Peyer's patch (tissue), 4 donors: ENCODE measurements at regions not wholly inside any gene's neighbourhood (a gene's known extent, or its start where the extent isn't known, plus 50 kb on each side); places are given as distances from the start of the nearest gene placed in this dataset.
"Not testable (repeated sequence)": the region's sequence is repeated elsewhere in the genome, so short reads cannot be mapped to it uniquely, and the experiment has no call there.

Source experiments
- DNase-seq, 3 donors: peaks; one replicate each; pipeline ENCODE4 v3.0.0-alpha.2; 2017 to 2019
- H3K27ac ChIP-seq, 4 donors: fragments of 200-600 bp; sonication (generic); one replicate each; pipeline ENCODE4 v1.5.1; 2016 to 2019
- H3K27me3 ChIP-seq, 2 donors: fragments of 200-600 bp; sonication (generic); one replicate each; pipeline ENCODE4 v1.5.1; 2019
- H3K36me3 ChIP-seq, 3 donors: fragments of 200-600 bp; sonication (generic); one replicate each; pipeline ENCODE4 v1.5.1; 2016 to 2019
- H3K4me1 ChIP-seq, 4 donors: fragments of 200-600 bp; sonication (generic); one replicate each; pipeline ENCODE4 v1.5.1; 2016 to 2019
- H3K4me3 ChIP-seq, 4 donors: fragments of 200-600 bp; sonication (generic); 1 replicate in 3 of 4; 2 replicates in 1 of 4; pipeline ENCODE4 v1.5.1; 2016 to 2019; ENCODE audit warnings: mild to moderate bottlenecking in 1 of 4
- H3K9me3 ChIP-seq, 4 donors: fragments of 200-600 bp; sonication (generic); one replicate each; pipeline ENCODE4 v1.5.1; 2016 to 2019; ENCODE audit warnings: mild to moderate bottlenecking in 1 of 4
- POLR2A ChIP-seq, 2 donors: fragments of 450-650 bp; IDR thresholded peaks; one replicate each; pipeline ENCODE4 v1.5.1; 2017; ENCODE audit warnings: antibody characterized with exemption in 2 of 2, mild to moderate bottlenecking in 2 of 2, moderate library complexity in 2 of 2
- TF ChIP-seq, protein P1 (sequence below), 6 experiments: fragments of 450-650 bp in 4 of 6; fragments of 200-600 bp in 2 of 6; sonication (generic) in 1 of 6; IDR thresholded peaks; one replicate each; pipeline ENCODE4 v1.5.1; 2017 to 2019; ENCODE audit warnings: antibody characterized with exemption in 6 of 6, mild to moderate bottlenecking in 3 of 6, moderate library complexity in 1 of 6

DNA sequence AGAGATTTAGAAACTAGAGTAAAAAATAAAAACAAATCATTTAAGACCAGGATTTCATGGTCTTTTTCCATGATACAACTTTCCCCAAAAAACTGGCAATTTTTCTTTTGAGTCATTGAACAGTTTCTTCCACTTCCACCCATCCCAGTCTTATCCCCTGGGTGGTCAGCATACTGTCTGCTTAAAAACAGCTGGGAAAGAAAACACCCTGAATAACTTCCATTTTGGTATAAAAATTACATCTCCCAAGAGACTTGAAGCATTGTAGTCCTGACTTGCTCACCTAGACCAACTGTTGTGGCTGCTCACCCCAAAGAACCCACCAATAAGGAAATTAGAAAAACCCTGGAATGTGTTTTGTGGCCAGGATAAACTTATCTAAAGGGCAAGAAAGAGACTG is 731.3 kb downstream of the NR2F1-AS1 start:
- TF ChIP-seq, protein P1, sequence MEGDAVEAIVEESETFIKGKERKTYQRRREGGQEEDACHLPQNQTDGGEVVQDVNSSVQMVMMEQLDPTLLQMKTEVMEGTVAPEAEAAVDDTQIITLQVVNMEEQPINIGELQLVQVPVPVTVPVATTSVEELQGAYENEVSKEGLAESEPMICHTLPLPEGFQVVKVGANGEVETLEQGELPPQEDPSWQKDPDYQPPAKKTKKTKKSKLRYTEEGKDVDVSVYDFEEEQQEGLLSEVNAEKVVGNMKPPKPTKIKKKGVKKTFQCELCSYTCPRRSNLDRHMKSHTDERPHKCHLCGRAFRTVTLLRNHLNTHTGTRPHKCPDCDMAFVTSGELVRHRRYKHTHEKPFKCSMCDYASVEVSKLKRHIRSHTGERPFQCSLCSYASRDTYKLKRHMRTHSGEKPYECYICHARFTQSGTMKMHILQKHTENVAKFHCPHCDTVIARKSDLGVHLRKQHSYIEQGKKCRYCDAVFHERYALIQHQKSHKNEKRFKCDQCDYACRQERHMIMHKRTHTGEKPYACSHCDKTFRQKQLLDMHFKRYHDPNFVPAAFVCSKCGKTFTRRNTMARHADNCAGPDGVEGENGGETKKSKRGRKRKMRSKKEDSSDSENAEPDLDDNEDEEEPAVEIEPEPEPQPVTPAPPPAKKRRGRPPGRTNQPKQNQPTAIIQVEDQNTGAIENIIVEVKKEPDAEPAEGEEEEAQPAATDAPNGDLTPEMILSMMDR (IDR thresholded peaks at IDR 0.05): no peak
- Histone ChIP-seq H3K4me3 (no peak overlapping the region), H3K36me3 (no peaks in the 10 kb centered on the region), H3K27me3 (no peaks in the 10 kb centered on the region), H3K27ac (no peak overlapping the region), H3K9me3 (no peaks in the 10 kb centered on the region), H3K4me1 (no peaks in the 10 kb centered on the region)
- no peak for DNase-seq

DNA sequence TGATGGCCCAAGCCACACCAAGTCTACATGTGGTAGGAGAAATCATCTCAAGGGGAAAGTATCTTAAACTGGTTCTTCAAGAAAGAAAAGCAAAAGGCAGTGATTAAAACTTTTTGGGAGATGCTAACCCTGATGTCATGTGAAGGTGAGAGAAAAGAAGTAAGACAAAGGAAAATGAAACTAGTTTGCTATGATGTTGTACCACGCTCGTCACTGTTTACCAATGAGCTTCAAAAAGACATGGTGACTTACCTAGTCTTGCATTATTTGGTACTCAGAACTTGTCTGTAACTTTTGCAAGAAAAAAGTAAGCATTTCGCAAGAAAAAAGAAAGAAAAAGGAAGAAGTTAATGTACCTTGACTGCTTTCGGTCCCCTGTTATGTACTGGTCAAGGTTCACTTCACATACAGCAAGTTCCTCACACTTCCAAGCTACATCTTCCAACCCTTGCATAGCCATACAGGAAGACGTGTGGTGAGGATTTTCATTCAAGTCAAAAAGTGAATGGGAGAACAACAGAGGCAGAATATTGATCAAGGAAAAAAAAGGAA is 739.3 kb downstream of the NR2F1-AS1 start:
- no peaks in the 10 kb centered on the region for H3K4me1 ChIP-seq
- no peak for DNase-seq
- H3K36me3 ChIP-seq: no peaks in the 10 kb centered on the region
- TF ChIP-seq, protein P1 (IDR thresholded peaks at IDR 0.05): no peak
- no peak for TF ChIP-seq POLR2A (IDR thresholded peaks at IDR 0.05)
- H3K4me3 ChIP-seq: no peak overlapping the region
- H3K27me3 ChIP-seq: no peaks in the 10 kb centered on the region
- H3K27ac ChIP-seq: no peak overlapping the region
- no peaks in the 10 kb centered on the region for H3K9me3 ChIP-seq

DNA sequence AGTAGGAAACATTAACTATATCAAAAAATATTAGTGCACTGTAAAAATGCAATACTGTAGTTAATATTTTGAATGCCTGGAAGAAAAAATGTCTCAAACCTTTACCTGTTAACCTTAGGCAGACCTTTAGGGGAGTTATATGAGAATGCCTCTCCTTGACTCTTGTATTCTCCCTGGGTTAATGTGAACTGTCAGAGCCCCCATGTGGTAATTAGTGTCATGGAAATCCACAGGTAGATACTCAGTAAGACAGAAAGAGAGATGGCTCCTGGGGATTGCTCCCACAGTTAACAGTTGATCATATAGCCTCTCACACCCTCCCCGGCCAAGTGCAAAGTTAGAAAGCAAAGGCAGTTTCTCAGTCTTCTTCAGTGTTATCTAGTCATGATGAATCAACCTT is 742.8 kb downstream of the NR2F1-AS1 start:
- no peaks in the 10 kb centered on the region for H3K9me3 ChIP-seq
- H3K4me1 ChIP-seq: no peaks in the 10 kb centered on the region
- DNase-seq: no peak
- no peaks in the 10 kb centered on the region for H3K36me3 ChIP-seq
- TF ChIP-seq, protein P1 (IDR thresholded peaks at IDR 0.05): no peak
- TF ChIP-seq POLR2A (IDR thresholded peaks at IDR 0.05): no peak
- H3K27ac ChIP-seq: no peak overlapping the region
- no peak overlapping the region for H3K4me3 ChIP-seq
- H3K27me3 ChIP-seq: no peaks in the 10 kb centered on the region

DNA sequence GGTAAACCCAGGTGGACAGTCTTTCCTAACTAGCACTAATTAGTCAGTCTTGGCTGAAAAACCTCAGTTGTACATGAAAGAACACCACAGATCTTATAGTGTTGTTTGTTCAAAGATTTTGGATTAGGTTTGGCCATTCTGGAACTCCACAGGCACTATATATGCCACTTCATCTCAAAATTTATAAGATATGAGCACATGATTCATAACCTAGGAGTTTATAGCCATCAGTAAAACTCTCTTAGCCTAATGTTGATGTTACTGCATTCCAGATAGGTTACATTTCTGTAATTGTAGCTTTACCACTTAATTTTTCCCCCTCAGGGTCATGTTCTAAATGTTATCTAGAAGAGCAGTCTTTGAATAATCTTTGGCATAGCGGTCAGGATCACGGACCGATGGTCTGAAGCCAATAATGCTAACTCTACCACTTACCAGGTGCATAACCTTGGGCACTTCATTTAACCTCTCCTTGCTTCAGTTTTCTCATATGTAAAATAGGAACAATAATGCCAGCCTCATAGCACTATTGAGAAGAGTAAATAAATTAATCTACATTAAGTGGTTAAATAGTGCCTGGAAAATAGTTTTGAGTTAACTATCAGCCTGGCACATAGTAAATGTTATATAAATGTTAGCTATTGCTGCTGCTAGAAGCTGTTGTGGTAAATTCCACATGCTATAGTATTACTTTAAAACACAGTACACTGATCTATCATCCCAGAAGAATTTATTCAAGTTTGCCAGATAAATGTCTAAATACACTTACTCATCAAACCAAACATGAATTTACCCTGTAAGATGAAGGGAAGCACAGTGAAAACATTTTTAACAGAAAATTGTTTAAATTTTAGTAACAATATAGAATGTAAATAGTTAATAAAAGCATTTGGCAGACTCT is 743.9 kb downstream of the NR2F1-AS1 start:
- Histone ChIP-seq H3K9me3 (no peaks in the 10 kb centered on the region), H3K27ac (no peak overlapping the region), H3K4me1 (no peaks in the 10 kb centered on the region), H3K27me3 (no peaks in the 10 kb centered on the region), H3K36me3 (no peaks in the 10 kb centered on the region), H3K4me3 (no peak overlapping the region)
- no peak for TF ChIP-seq POLR2A (IDR thresholded peaks at IDR 0.05)
- TF ChIP-seq, protein P1 (IDR thresholded peaks at IDR 0.05): no peak
- DNase-seq: no peak

DNA sequence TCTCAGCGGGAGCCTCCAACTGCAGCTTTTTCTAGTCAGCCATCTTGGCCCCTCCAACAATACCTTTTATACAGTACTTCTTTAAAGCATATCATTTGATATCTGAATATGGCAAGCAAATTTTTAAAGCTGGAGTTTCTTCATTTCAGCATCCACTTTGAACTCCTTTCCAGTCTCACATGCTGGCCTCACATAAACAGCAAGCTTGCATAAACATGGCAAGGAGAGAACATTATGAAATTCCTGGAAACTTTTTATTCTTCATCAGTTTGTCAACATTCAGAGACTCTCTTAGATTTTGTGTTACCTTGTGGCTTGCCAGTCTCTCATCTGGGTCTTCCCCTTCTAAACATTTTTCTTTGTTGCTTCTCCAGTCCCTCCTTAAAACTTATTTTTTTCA is 745.3 kb downstream of the NR2F1-AS1 start:
- no peak for DNase-seq
- no peaks in the 10 kb centered on the region for H3K4me1 ChIP-seq
- no peaks in the 10 kb centered on the region for H3K27me3 ChIP-seq
- H3K36me3 ChIP-seq: no peaks in the 10 kb centered on the region
- no peaks in the 10 kb centered on the region for H3K9me3 ChIP-seq
- TF ChIP-seq, protein P1 (IDR thresholded peaks at IDR 0.05): no peak
- no peak for TF ChIP-seq POLR2A (IDR thresholded peaks at IDR 0.05)
- H3K4me3 ChIP-seq: no peak overlapping the region
- H3K27ac ChIP-seq: no peak overlapping the region

DNA sequence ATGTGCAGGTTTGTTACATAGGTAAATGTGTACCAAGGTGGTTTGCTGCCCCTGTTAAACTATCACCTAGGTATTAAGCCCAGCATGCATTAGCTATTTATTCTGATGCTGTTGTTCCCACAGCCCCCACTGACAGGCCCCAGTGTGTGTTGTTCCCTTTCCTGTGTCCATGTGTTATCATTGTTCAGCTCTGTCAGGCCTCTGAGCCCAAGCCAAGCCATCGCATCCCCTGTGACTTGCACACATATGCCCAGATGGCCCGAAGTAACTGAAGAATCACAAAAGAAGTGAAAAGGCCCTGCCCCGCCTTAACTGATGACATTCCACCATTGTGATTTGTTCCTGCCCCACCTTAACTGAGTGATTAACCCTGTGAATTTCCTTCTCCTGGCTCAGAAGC is 757.5 kb downstream of the NR2F1-AS1 start:
- not testable (repeated sequence) for H3K36me3 ChIP-seq, DNase-seq, H3K27me3 ChIP-seq, H3K27ac ChIP-seq, H3K9me3 ChIP-seq, H3K4me1 ChIP-seq, H3K4me3 ChIP-seq
